ENCODE measurements at regions not wholly inside any gene's neighbourhood (a gene's known extent, or its start where the extent isn't known, plus 50 kb on each side); places are given as distances from the start of the nearest gene placed in this dataset.

- intact Hi-C loops (cut with micrococcal nuclease) = no loop called here
These were observed 118.1 kb upstream of the PRDM1 start for GRCh38 chr6:105967917-105968602.

GRCh38 chr6:105966481-105966880 lies 119.7 kb upstream of the PRDM1 start:
- intact Hi-C loops (cut with micrococcal nuclease) = no loop called here

GRCh38 chr6:105964979-105965760 lies 121.0 kb upstream of the PRDM1 start:
- intact Hi-C loops (cut with micrococcal nuclease) = no loop called here

- intact Hi-C loops (cut with micrococcal nuclease) = no loop called here
These were observed 132.0 kb upstream of the PRDM1 start for GRCh38 chr6:105954148-105954547.

- intact Hi-C loops (cut with micrococcal nuclease) = no loop called here
These were observed 133.1 kb upstream of the PRDM1 start for GRCh38 chr6:105952772-105953690.

GRCh38 chr6:105952326-105952725 lies 133.8 kb upstream of the PRDM1 start:
- intact Hi-C loops (cut with micrococcal nuclease) = no loop called here

- intact Hi-C loops (cut with micrococcal nuclease) = no loop called here
These were observed 134.8 kb upstream of the PRDM1 start for GRCh38 chr6:105951322-105951721.

GRCh38 chr6:105949869-105950268 lies 136.3 kb upstream of the PRDM1 start:
- intact Hi-C loops (cut with micrococcal nuclease) = no loop called here

GRCh38 chr6:105943514-105943913 lies 142.6 kb upstream of the PRDM1 start:
- intact Hi-C loops (cut with micrococcal nuclease) = no loop called here

- intact Hi-C loops (cut with micrococcal nuclease) = no loop called here
These were observed 144.3 kb upstream of the PRDM1 start for GRCh38 chr6:105941621-105942412.

- intact Hi-C loops (cut with micrococcal nuclease) = no loop called here
These were observed 145.1 kb upstream of the PRDM1 start for GRCh38 chr6:105940990-105941389.

GRCh38 chr6:105936972-105937371 lies 149.2 kb upstream of the PRDM1 start:
- intact Hi-C loops (cut with micrococcal nuclease) = no loop called here

GRCh38 chr6:105935416-105935815 lies 150.7 kb upstream of the PRDM1 start:
- intact Hi-C loops (cut with micrococcal nuclease) = no loop called here

- intact Hi-C loops (cut with micrococcal nuclease) = no loop called here
These were observed 151.4 kb upstream of the PRDM1 start for GRCh38 chr6:105934708-105935107.

GRCh38 chr6:105932440-105932839 lies 153.7 kb upstream of the PRDM1 start:
- intact Hi-C loops (cut with micrococcal nuclease) = no loop called here

- intact Hi-C loops (cut with micrococcal nuclease) = no loop called here
These were observed 156.5 kb upstream of the PRDM1 start for GRCh38 chr6:105929626-105930025.

- intact Hi-C loops (cut with micrococcal nuclease) = no loop called here
These were observed 159.8 kb upstream of the PRDM1 start for GRCh38 chr6:105926318-105926717.

- intact Hi-C loops (cut with micrococcal nuclease) = no loop called here
These were observed 160.4 kb upstream of the PRDM1 start for GRCh38 chr6:105925706-105926105.

GRCh38 chr6:105921781-105922180 lies 164.4 kb upstream of the PRDM1 start:
- intact Hi-C loops (cut with micrococcal nuclease) = no loop called here

- intact Hi-C loops (cut with micrococcal nuclease) = no loop called here
These were observed 166.1 kb upstream of the PRDM1 start for GRCh38 chr6:105920071-105920470.
